WTC11 (cell line): ENCODE measurements at regions not wholly inside any gene's neighbourhood (a gene's known extent, or its start where the extent isn't known, plus 50 kb on each side); places are given as distances from the start of the nearest gene placed in this dataset.

Experiments
- ATAC-seq: fragments of 200-7000 bp; cut with Tn5 transposase; 2 replicates; pipeline ENCODE4 v1.10.0; 2021; ENCODE audit warnings: mild to moderate bottlenecking, moderate library complexity
- CTCF ChIA-PET: fragments of 300-600 bp; sonication (Branson Sonifier 250); formaldehyde crosslinking; loops from one replicate; lab custom pipeline; 2021; ENCODE audit warnings: antibody characterized with exemption; lab: Charles Lee
- POLR2A ChIA-PET: fragments of 350-600 bp; sonication (Branson Sonifier 250); formaldehyde crosslinking; loops from one replicate; lab custom pipeline; 2021; ENCODE audit warnings: antibody characterized with exemption; lab: Charles Lee
- DNase-seq: peaks from one replicate; pipeline ENCODE4 v3.0.0; 2021; ENCODE audit warnings: low spot score
- H3K27ac Mint-ChIP-seq: 2 replicates; pipeline ENCODE4 v1.8.0; 2021; ENCODE audit warnings: mixed read lengths
- H3K27me3 Mint-ChIP-seq: 2 replicates; pipeline ENCODE4 v1.8.0; 2021; ENCODE audit warnings: low read depth, mild to moderate bottlenecking, moderate library complexity, mixed read lengths
- H3K36me3 Mint-ChIP-seq: 2 replicates; pipeline ENCODE4 v1.8.0; 2021; ENCODE audit warnings: mixed read lengths
- H3K4me1 Mint-ChIP-seq: 2 replicates; pipeline ENCODE4 v1.8.0; 2022; ENCODE audit warnings: mixed read lengths
- H3K4me3 Mint-ChIP-seq: 2 replicates; pipeline ENCODE4 v1.8.0; 2021; ENCODE audit warnings: mild to moderate bottlenecking, moderate library complexity, mixed read lengths
- H3K9me3 Mint-ChIP-seq: 2 replicates; pipeline ENCODE4 v1.8.0; 2021; ENCODE audit warnings: mixed read lengths
- ATF2 ChIP-seq: sonication (generic); formaldehyde crosslinking; IDR thresholded peaks from 2 replicates; pipeline ENCODE4 v1.8.1; 2022; ENCODE audit warnings: low read depth, missing genetic modification reagents, borderline replicate concordance
- EMX1 ChIP-seq: fragments of 250-450 bp; sonication (Bioruptor Pico); IDR thresholded peaks from 2 replicates; pipeline ENCODE4 v1.8.0; 2021; ENCODE audit warnings: mild to moderate bottlenecking
- GTF2I ChIP-seq: fragments of 250-450 bp; sonication (Bioruptor Pico); conservative IDR thresholded peaks from 2 replicates; pipeline ENCODE4 v1.4.0; 2021; ENCODE audit warnings: mild to moderate bottlenecking
- JAZF1 ChIP-seq: fragments of 250-450 bp; sonication (Bioruptor Pico); IDR thresholded peaks from 2 replicates; pipeline ENCODE4 v1.9.0; 2021; ENCODE audit warnings: moderate library complexity, mild to moderate bottlenecking, inconsistent platforms
- KAT7 ChIP-seq: sonication (generic); formaldehyde crosslinking; IDR thresholded peaks from 2 replicates; pipeline ENCODE4 v1.8.1; 2023; ENCODE audit warnings: missing genetic modification reagents, mild to moderate bottlenecking, borderline replicate concordance
- NR1H2 ChIP-seq: sonication (generic); formaldehyde crosslinking; IDR thresholded peaks from 2 replicates; pipeline ENCODE4 v1.9.0; 2021; ENCODE audit warnings: mild to moderate bottlenecking, moderate library complexity, missing genetic modification reagents
- NR2C2 ChIP-seq: sonication (generic); formaldehyde crosslinking; IDR thresholded peaks from 2 replicates; pipeline ENCODE4 v1.8.0; 2022; ENCODE audit warnings: mild to moderate bottlenecking, missing genetic modification reagents
- NR3C1 ChIP-seq: sonication (generic); formaldehyde crosslinking; conservative IDR thresholded peaks from 2 replicates; pipeline ENCODE4 v1.8.1; 2023; ENCODE audit warnings: low read depth, mild to moderate bottlenecking, missing genetic modification reagents
- PRDM15 ChIP-seq: sonication (generic); formaldehyde crosslinking; IDR thresholded peaks from 2 replicates; pipeline ENCODE4 v1.8.0; 2022; ENCODE audit warnings: missing genetic modification reagents
- RORB ChIP-seq: fragments of 250-450 bp; sonication (Bioruptor Pico); IDR thresholded peaks from 2 replicates; pipeline ENCODE4 v1.9.0; 2021; ENCODE audit warnings: mild to moderate bottlenecking
- SMAD3 ChIP-seq: sonication (generic); formaldehyde crosslinking; IDR thresholded peaks from 2 replicates; pipeline ENCODE4 v1.8.0; 2022; ENCODE audit warnings: missing genetic modification reagents, mild to moderate bottlenecking, borderline replicate concordance
- SMAD4 ChIP-seq: sonication (generic); formaldehyde crosslinking; IDR thresholded peaks from 2 replicates; pipeline ENCODE4 v1.8.0; 2022; ENCODE audit warnings: mild to moderate bottlenecking, missing genetic modification reagents
- SP1 ChIP-seq: sonication (generic); formaldehyde crosslinking; conservative IDR thresholded peaks from 2 replicates; pipeline ENCODE4 v1.8.1; 2022; ENCODE audit warnings: missing genetic modification reagents
- ZBTB21 ChIP-seq: sonication (generic); formaldehyde crosslinking; IDR thresholded peaks from 2 replicates; pipeline ENCODE4 v1.8.1; 2023; ENCODE audit warnings: mild to moderate bottlenecking, missing genetic modification reagents, borderline replicate concordance
- TF ChIP-seq, protein P1 (sequence below): sonication (generic); formaldehyde crosslinking; IDR thresholded peaks from 2 replicates; pipeline ENCODE4 v1.8.1; 2023; ENCODE audit warnings: mild to moderate bottlenecking, missing genetic modification reagents, borderline replicate concordance
- TF ChIP-seq, protein P2 (sequence below): sonication (generic); formaldehyde crosslinking; IDR thresholded peaks from 2 replicates; pipeline ENCODE4 v1.8.1; 2022; ENCODE audit warnings: mild to moderate bottlenecking, moderate library complexity, missing genetic modification reagents

DNA sequence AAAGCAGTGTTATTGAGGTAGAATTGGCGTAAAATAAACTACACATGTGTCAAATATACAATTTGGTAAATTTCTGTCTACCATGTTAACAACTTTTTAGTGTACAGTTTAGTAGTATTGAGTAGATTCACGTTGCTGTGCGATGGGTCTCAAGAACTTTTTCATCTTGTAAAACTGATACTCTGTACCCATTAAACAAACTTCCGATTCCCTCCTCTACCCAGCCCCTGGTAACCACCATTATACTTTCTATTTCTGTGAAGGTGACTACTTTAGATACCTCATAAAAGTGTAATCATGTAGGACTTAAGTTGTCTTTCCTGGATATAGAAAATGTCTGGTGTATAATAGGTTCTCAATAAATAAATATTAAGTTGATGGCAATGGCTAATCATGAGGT, 408.5 kb upstream of the POT1 start:
- Mint-ChIP-seq H3K4me3 (no peak overlapping the region), H3K4me1 (peaks cover 24% of the 10 kb centered on the region), H3K27me3 (no peaks in the 10 kb centered on the region), H3K36me3 (no peaks in the 10 kb centered on the region), H3K27ac (no peak overlapping the region), H3K9me3 (0 out of 2 replicates have a peak, but pooled peaks cover 3% of the 10 kb centered on the region)
- DNase-seq (no peak), ATAC-seq (no peak)
- ChIA-PET POLR2A (no interaction called here), CTCF (no interaction called here)
- TF ChIP-seq ATF2 (CRISPR knock-in tag) = no peak
- no peak for TF ChIP-seq SP1 (CRISPR knock-in tag)
- TF ChIP-seq GTF2I (CRISPR knock-in tag) = no peak

- Mint-ChIP-seq H3K27ac (no peak overlapping the region), H3K9me3 (peaks cover 16% of the 10 kb centered on the region), H3K36me3 (no peaks in the 10 kb centered on the region), H3K4me3 (no peak overlapping the region), H3K4me1 (peaks cover 28% of the 10 kb centered on the region), H3K27me3 (no peaks in the 10 kb centered on the region)
- ATAC-seq (no peak), DNase-seq (no peak)
- TF ChIP-seq SMAD4 (CRISPR knock-in tag) = no peak
- TF ChIP-seq NR1H2 = no peak
- TF ChIP-seq PRDM15 (CRISPR knock-in tag) = no peak
- no peak for TF ChIP-seq JAZF1 (CRISPR knock-in tag)
- TF ChIP-seq, protein P1, sequence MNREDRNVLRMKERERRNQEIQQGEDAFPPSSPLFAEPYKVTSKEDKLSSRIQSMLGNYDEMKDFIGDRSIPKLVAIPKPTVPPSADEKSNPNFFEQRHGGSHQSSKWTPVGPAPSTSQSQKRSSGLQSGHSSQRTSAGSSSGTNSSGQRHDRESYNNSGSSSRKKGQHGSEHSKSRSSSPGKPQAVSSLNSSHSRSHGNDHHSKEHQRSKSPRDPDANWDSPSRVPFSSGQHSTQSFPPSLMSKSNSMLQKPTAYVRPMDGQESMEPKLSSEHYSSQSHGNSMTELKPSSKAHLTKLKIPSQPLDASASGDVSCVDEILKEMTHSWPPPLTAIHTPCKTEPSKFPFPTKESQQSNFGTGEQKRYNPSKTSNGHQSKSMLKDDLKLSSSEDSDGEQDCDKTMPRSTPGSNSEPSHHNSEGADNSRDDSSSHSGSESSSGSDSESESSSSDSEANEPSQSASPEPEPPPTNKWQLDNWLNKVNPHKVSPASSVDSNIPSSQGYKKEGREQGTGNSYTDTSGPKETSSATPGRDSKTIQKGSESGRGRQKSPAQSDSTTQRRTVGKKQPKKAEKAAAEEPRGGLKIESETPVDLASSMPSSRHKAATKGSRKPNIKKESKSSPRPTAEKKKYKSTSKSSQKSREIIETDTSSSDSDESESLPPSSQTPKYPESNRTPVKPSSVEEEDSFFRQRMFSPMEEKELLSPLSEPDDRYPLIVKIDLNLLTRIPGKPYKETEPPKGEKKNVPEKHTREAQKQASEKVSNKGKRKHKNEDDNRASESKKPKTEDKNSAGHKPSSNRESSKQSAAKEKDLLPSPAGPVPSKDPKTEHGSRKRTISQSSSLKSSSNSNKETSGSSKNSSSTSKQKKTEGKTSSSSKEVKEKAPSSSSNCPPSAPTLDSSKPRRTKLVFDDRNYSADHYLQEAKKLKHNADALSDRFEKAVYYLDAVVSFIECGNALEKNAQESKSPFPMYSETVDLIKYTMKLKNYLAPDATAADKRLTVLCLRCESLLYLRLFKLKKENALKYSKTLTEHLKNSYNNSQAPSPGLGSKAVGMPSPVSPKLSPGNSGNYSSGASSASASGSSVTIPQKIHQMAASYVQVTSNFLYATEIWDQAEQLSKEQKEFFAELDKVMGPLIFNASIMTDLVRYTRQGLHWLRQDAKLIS (CRISPR knock-in tag) = no peak
- TF ChIP-seq SMAD3 (CRISPR knock-in tag) = no peak
- no peak for TF ChIP-seq RORB (CRISPR knock-in tag)
- TF ChIP-seq, protein P2, sequence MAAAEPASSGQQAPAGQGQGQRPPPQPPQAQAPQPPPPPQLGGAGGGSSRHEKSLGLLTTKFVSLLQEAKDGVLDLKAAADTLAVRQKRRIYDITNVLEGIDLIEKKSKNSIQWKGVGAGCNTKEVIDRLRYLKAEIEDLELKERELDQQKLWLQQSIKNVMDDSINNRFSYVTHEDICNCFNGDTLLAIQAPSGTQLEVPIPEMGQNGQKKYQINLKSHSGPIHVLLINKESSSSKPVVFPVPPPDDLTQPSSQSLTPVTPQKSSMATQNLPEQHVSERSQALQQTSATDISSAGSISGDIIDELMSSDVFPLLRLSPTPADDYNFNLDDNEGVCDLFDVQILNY = no peak
- no peak for TF ChIP-seq NR2C2 (CRISPR knock-in tag)
- no peak for TF ChIP-seq NR3C1 (CRISPR knock-in tag)
- no peak for TF ChIP-seq ZBTB21 (CRISPR knock-in tag)
- TF ChIP-seq EMX1 (CRISPR knock-in tag) = no peak
- no peak for TF ChIP-seq KAT7 (CRISPR knock-in tag)
- POLR2A ChIA-PET = interaction anchor here (0.6 kb wide), 1 partner anchor 831 kb away, joined by 3 read pairs; no protein-coding TSS in a partner anchor
- CTCF ChIA-PET = no interaction called here
Measured at GRCh38 chr7:125336326-125336725, 406.7 kb upstream of the POT1 start.
